Islet precursor cell (in vitro differentiated cells): ENCODE measurements at regions not wholly inside any gene's neighbourhood (a gene's known extent, or its start where the extent isn't known, plus 50 kb on each side); places are given as distances from the start of the nearest gene placed in this dataset.

Experiments
- DNase-seq: peaks from one replicate; pipeline ENCODE4 v3.0.0-alpha.2; 2018

- DNase-seq = no peak
These were observed 67.1 kb upstream of the HS3ST1 start for GRCh38 chr4:11495818-11496217.

GRCh38 chr4:11495291-11495690 is 66.6 kb upstream of the HS3ST1 start:
- no peak for DNase-seq

GRCh38 chr4:11494232-11494631 is 65.5 kb upstream of the HS3ST1 start:
- no peak for DNase-seq

- DNase-seq = no peak
These were observed 60.9 kb upstream of the HS3ST1 start for GRCh38 chr4:11489453-11490083.

GRCh38 chr4:11488657-11489452 is 60.2 kb upstream of the HS3ST1 start:
- DNase-seq = no peak

GRCh38 chr4:11487868-11488544 is 59.3 kb upstream of the HS3ST1 start:
- no peak for DNase-seq

GRCh38 chr4:11487139-11487538 is 58.4 kb upstream of the HS3ST1 start:
- DNase-seq = no peak

GRCh38 chr4:11485926-11486325 is 57.2 kb upstream of the HS3ST1 start:
- no peak for DNase-seq

- no peak for DNase-seq
These were observed 55.8 kb upstream of the HS3ST1 start for GRCh38 chr4:11484531-11484930.

- DNase-seq = no peak
These were observed 54.4 kb upstream of the HS3ST1 start for GRCh38 chr4:11483046-11483445.

GRCh38 chr4:11480683-11481082 is 52.0 kb upstream of the HS3ST1 start:
- DNase-seq = no peak
